H9 (cell line): ENCODE measurements at regions not wholly inside any gene's neighbourhood (a gene's known extent, or its start where the extent isn't known, plus 50 kb on each side); places are given as distances from the start of the nearest gene placed in this dataset.

Experiments used
- DNase-seq: peaks from one replicate; pipeline ENCODE4 v3.0.0-alpha.2; 2017
- H2AFZ ChIP-seq: one replicate; pipeline ENCODE4 v1.6.1; 2013; ENCODE audit warnings: mild to moderate bottlenecking, low read length, control low read depth, moderate library complexity
- H2AK5ac ChIP-seq: 2 replicates; pipeline ENCODE4 v1.6.1; 2013; ENCODE audit warnings: low read length, control low read depth, mixed read lengths; ENCODE audit not compliant: insufficient read length
- H2BK120ac ChIP-seq: one replicate; pipeline ENCODE4 v1.6.1; 2013; ENCODE audit warnings: low read depth, mild to moderate bottlenecking, low read length, control low read depth, inconsistent platforms; ENCODE audit not compliant: poor library complexity, severe bottlenecking
- H2BK12ac ChIP-seq: 2 replicates; pipeline ENCODE4 v1.6.1; 2013; ENCODE audit warnings: low read length, control low read depth, mixed read lengths, low read depth; ENCODE audit not compliant: insufficient read length
- H2BK15ac ChIP-seq: 2 replicates; pipeline ENCODE4 v1.6.1; 2013; ENCODE audit warnings: low read depth, low read length, control low read depth
- H2BK20ac ChIP-seq: one replicate; pipeline ENCODE4 v1.6.1; 2013; ENCODE audit warnings: low read depth, mild to moderate bottlenecking, low read length, control low read depth, inconsistent platforms; ENCODE audit not compliant: poor library complexity, severe bottlenecking
- H2BK5ac ChIP-seq: 2 replicates; pipeline ENCODE4 v1.6.1; 2013; ENCODE audit warnings: low read length, control low read depth, mixed read lengths; ENCODE audit not compliant: insufficient read length
- H3K14ac ChIP-seq: 2 replicates; pipeline ENCODE4 v1.6.1; 2013; ENCODE audit warnings: low read length, control low read depth; ENCODE audit not compliant: insufficient read depth
- H3K18ac ChIP-seq: 2 replicates; pipeline ENCODE4 v1.6.1; 2013; ENCODE audit warnings: low read depth, mild to moderate bottlenecking, mixed read lengths, low read length, control low read depth; ENCODE audit not compliant: insufficient read length
- H3K23ac ChIP-seq: 2 replicates; pipeline ENCODE4 v1.6.1; 2013; ENCODE audit warnings: low read length, control low read depth, mixed read lengths, low read depth; ENCODE audit not compliant: insufficient read length
- H3K23me2 ChIP-seq: 2 replicates; pipeline ENCODE4 v1.6.1; 2013; ENCODE audit warnings: low read depth, mild to moderate bottlenecking, mixed read lengths, low read length, control low read depth; ENCODE audit not compliant: insufficient read length, poor library complexity, severe bottlenecking
- H3K27ac ChIP-seq: 2 replicates; pipeline ENCODE4 v1.5.1; 2013; ENCODE audit warnings: low read length, control low read depth, mixed read lengths, low read depth; ENCODE audit not compliant: insufficient read length
- H3K27me3 ChIP-seq: 2 replicates; pipeline ENCODE4 v1.6.1; 2013; ENCODE audit warnings: low read length, control low read depth, inconsistent platforms; ENCODE audit not compliant: insufficient read depth
- H3K4ac ChIP-seq: 2 replicates; pipeline ENCODE4 v1.6.1; 2013; ENCODE audit warnings: low read depth, mild to moderate bottlenecking, control low read depth, inconsistent platforms, low read length, moderate library complexity
- H3K4me1 ChIP-seq: 2 replicates; pipeline ENCODE4 v1.6.1; 2013; ENCODE audit warnings: low read length, control low read depth, inconsistent platforms; ENCODE audit not compliant: insufficient read depth
- H3K4me2 ChIP-seq: 2 replicates; pipeline ENCODE4 v1.6.1; 2013; ENCODE audit warnings: low read length, control low read depth, mixed read lengths; ENCODE audit not compliant: insufficient read length, insufficient read depth
- H3K56ac ChIP-seq: 2 replicates; pipeline ENCODE4 v1.6.1; 2013; ENCODE audit warnings: low read depth, mild to moderate bottlenecking, mixed read lengths, low read length, control low read depth; ENCODE audit not compliant: insufficient read length
- H3K79me1 ChIP-seq: 2 replicates; pipeline ENCODE4 v1.6.1; 2013; ENCODE audit warnings: low read depth, mild to moderate bottlenecking, moderate library complexity, low read length, control low read depth, inconsistent platforms; ENCODE audit not compliant: insufficient read depth, poor library complexity, severe bottlenecking
- H3K79me2 ChIP-seq: 2 replicates; pipeline ENCODE4 v1.6.1; 2013; ENCODE audit warnings: low read length, control low read depth, inconsistent platforms; ENCODE audit not compliant: insufficient read depth
- H3K9ac ChIP-seq: 2 replicates; pipeline ENCODE4 v1.6.1; 2013; ENCODE audit warnings: low read length, control low read depth, mixed read lengths; ENCODE audit not compliant: insufficient read length; ENCODE audit errors: extremely low read depth
- H3K9me3 ChIP-seq: one replicate; pipeline ENCODE4 v1.6.1; 2013; ENCODE audit warnings: low read depth, low read length, inconsistent platforms; ENCODE audit not compliant: control insufficient read depth
- H3T11ph ChIP-seq: one replicate; pipeline ENCODE4 v1.6.1; 2013; ENCODE audit warnings: mild to moderate bottlenecking, low read length, control low read depth, inconsistent platforms
- H4K20me1 ChIP-seq: one replicate; pipeline ENCODE4 v1.6.1; 2013; ENCODE audit not compliant: control insufficient read depth, insufficient read length, insufficient read depth
- H4K5ac ChIP-seq: 2 replicates; pipeline ENCODE4 v1.6.1; 2013; ENCODE audit warnings: low read depth, mild to moderate bottlenecking, mixed read lengths, low read length, control low read depth; ENCODE audit not compliant: insufficient read length
- H4K8ac ChIP-seq: replicated peaks from 2 replicates; pipeline ENCODE4 v1.6.1; 2013; ENCODE audit warnings: low read length, control low read depth, mixed read lengths, low read depth; ENCODE audit not compliant: insufficient read length
- H4K91ac ChIP-seq: 2 replicates; pipeline ENCODE4 v1.6.1; 2013; ENCODE audit warnings: low read depth, mild to moderate bottlenecking, moderate library complexity, mixed read lengths, low read length, control low read depth; ENCODE audit not compliant: insufficient read length
- H3K27ac Mint-ChIP-seq, 3 experiments: 2 replicates in 2 of 3; 3 replicates in 1 of 3; pipeline ENCODE4 v1.8.0; 2020 to 2021; ENCODE audit warnings: mixed read lengths in 3 of 3, mild to moderate bottlenecking in 1 of 3, moderate library complexity in 1 of 3
- H3K27me3 Mint-ChIP-seq: 2 replicates; pipeline ENCODE4 v1.8.0; 2021; ENCODE audit warnings: low read depth, mild to moderate bottlenecking, moderate library complexity, mixed read lengths
- H3K36me3 Mint-ChIP-seq, 3 experiments: 2 replicates in 2 of 3; 3 replicates in 1 of 3; pipeline ENCODE4 v1.8.0; 2020 to 2021; ENCODE audit warnings: low read depth in 3 of 3, mixed read lengths in 3 of 3; ENCODE audit not compliant: insufficient read depth in 1 of 3
- H3K4me1 Mint-ChIP-seq, 2 experiments: 2 replicates each; pipeline ENCODE4 v1.8.0; 2020; ENCODE audit warnings: mixed read lengths in 2 of 2
- H3K4me3 Mint-ChIP-seq, 2 experiments: 2 replicates in 1 of 2; 3 replicates in 1 of 2; pipeline ENCODE4 v1.8.0; 2020 to 2021; ENCODE audit warnings: mild to moderate bottlenecking in 2 of 2, mixed read lengths in 2 of 2, moderate library complexity in 1 of 2
- H3K9me3 Mint-ChIP-seq, 2 experiments: 2 replicates in 1 of 2; 3 replicates in 1 of 2; pipeline ENCODE4 v1.8.0; 2020; ENCODE audit warnings: mild to moderate bottlenecking in 2 of 2, mixed read lengths in 2 of 2, moderate library complexity in 1 of 2
- WGBS: extraction: QIAGEN DNeasy Blood & Tissue Kit; methylation state at CpG from one replicate; pipeline ENCODE4 v1.1.7; 2013; ENCODE audit warnings: missing lambda C conversion rate, low lambda C conversion rate, mixed read lengths; ENCODE audit not compliant: insufficient read length; ENCODE audit errors: extremely low coverage; 5-methylcytosine and 5-hydroxymethylcytosine counted together
- TF ChIP-seq, protein P1 (sequence below): fragments of 200-600 bp; sonication (generic); conservative IDR thresholded peaks from 3 replicates; pipeline ENCODE4 v1.8.0; 2021; ENCODE audit warnings: antibody characterized with exemption, mild to moderate bottlenecking

DNA sequence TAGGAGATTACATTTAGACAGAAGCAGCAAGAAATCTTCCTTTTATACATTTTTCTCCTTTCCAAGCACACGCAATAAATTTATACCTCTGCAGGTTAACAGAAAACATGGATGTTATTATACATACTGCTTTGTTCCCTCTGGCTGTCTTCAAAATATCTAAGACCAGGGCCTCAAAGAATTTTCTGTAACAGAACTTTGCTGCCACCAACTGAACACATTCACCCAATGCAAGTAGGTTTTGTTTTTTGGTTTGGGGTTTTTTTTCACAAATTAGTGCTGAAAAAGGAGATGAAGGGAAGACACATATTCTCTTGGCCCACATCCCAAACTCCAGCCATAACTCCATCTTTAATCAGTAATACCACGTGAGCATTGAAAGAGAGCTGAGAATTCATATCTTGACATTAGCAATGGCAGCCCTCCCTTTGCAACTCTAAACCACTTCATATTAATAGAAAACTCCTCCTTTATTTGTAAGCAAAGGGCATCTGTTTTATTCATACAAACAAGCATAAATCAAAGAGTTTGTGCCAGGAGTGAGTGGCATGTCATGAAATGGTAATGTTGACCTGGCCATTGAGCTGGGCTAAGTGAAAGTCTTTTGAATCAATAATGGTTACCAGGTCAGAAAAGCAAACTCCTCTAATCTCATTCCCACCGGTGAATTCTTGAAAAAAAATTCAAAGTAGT is 150.8 kb upstream of the FSCB start:
- Histone ChIP-seq H3K56ac (no peak overlapping the region), H3K79me2 (no peaks in the 10 kb centered on the region), H3K23me2 (no peaks in the 10 kb centered on the region), H3T11ph (no peak overlapping the region), H2BK120ac (no peak overlapping the region), H2BK12ac (no peak overlapping the region), H3K4me1 (no peaks in the 10 kb centered on the region), H4K20me1 (no peaks in the 10 kb centered on the region), H3K27me3 (no peaks in the 10 kb centered on the region), H3K79me1 (no peaks in the 10 kb centered on the region), H2BK20ac (no peak overlapping the region), H3K18ac (no peak overlapping the region), H4K91ac (no peak overlapping the region), H4K5ac (no peak overlapping the region), H3K9me3 (no peaks in the 10 kb centered on the region), H3K4ac (no peak overlapping the region), H4K8ac (no peak overlapping the region), H2AFZ (no peak overlapping the region), H3K27ac (no peak overlapping the region), H2BK5ac (no peak overlapping the region), H3K9ac (no peak overlapping the region), H2BK15ac (no peak overlapping the region), H3K14ac (no peak overlapping the region), H2AK5ac (no peak overlapping the region), H3K4me2 (no peak overlapping the region), H3K23ac (no peak overlapping the region)
- Mint-ChIP-seq H3K36me3 (no peaks in the 10 kb centered on the region), H3K27me3 (no peaks in the 10 kb centered on the region), H3K9me3 (no peaks in the 10 kb centered on the region), H3K4me3 (no peak overlapping the region), H3K27ac (no peak overlapping the region; a peak in 1 of 7 replicates), H3K4me1 (no peaks in the 10 kb centered on the region)
- DNase-seq: no peak
- TF ChIP-seq, protein P1, sequence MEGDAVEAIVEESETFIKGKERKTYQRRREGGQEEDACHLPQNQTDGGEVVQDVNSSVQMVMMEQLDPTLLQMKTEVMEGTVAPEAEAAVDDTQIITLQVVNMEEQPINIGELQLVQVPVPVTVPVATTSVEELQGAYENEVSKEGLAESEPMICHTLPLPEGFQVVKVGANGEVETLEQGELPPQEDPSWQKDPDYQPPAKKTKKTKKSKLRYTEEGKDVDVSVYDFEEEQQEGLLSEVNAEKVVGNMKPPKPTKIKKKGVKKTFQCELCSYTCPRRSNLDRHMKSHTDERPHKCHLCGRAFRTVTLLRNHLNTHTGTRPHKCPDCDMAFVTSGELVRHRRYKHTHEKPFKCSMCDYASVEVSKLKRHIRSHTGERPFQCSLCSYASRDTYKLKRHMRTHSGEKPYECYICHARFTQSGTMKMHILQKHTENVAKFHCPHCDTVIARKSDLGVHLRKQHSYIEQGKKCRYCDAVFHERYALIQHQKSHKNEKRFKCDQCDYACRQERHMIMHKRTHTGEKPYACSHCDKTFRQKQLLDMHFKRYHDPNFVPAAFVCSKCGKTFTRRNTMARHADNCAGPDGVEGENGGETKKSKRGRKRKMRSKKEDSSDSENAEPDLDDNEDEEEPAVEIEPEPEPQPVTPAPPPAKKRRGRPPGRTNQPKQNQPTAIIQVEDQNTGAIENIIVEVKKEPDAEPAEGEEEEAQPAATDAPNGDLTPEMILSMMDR: peak; percentile 68
- no CpG with 5 or more reads among the region's 3 CpGs for WGBS
